ENCODE measurements at regions not wholly inside any gene's neighbourhood (a gene's known extent, or its start where the extent isn't known, plus 50 kb on each side); places are given as distances from the start of the nearest gene placed in this dataset.

DNA sequence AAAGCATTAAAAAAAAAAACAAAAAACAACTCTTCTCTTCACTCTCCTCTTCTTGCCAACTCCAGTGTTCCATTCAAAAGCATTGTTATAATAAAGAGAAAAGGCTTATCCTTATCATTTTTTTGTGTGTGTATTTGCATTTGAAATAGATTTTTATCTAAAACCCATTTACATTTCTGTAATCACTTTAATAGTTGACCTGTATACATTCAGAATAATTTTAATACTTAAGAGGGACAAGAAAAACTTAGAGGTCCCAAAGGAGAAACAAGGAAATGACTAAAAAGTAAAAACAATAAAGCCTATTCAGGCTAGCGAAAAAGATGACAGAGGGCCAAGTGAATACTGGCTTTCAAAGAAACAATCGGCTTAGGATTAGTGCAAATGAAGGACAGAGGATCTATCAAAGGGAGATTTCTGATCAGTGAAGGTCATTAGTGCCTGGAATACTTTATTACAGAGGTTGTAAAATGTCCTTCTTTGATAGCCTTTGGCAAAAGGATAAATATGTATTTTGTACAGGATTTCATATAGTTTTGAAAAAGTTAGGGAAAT lies 808.3 kb downstream of the RPA4 start:
- DNase-seq (ENCODE audit: insufficient read length, low spot score) (no peak), FAIRE-seq (peak; percentile 88)

DNA sequence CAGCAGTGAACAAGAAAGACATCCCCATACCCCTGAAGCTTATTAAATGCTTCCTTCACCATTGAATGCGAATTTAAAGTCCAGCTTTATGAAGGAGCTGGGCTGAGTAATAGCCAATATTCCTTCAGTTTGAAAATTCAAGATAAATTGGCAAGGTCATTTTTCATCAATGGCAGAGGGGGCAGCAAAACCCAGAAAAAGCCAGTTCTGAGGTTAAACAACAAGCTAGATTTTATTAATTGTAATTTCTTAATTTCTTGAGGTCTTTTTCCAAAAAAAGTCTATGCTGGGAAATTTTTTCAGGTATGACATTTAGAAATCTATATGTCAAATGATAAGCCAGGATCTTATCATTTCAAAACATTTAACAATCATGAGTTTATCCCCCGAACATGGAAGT lies 808.9 kb downstream of the RPA4 start:
- FAIRE-seq (no peak), DNase-seq (ENCODE audit: insufficient read length, low spot score) (no peak)
- TF ChIP-seq, protein P1, sequence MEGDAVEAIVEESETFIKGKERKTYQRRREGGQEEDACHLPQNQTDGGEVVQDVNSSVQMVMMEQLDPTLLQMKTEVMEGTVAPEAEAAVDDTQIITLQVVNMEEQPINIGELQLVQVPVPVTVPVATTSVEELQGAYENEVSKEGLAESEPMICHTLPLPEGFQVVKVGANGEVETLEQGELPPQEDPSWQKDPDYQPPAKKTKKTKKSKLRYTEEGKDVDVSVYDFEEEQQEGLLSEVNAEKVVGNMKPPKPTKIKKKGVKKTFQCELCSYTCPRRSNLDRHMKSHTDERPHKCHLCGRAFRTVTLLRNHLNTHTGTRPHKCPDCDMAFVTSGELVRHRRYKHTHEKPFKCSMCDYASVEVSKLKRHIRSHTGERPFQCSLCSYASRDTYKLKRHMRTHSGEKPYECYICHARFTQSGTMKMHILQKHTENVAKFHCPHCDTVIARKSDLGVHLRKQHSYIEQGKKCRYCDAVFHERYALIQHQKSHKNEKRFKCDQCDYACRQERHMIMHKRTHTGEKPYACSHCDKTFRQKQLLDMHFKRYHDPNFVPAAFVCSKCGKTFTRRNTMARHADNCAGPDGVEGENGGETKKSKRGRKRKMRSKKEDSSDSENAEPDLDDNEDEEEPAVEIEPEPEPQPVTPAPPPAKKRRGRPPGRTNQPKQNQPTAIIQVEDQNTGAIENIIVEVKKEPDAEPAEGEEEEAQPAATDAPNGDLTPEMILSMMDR (IDR thresholded peaks at IDR 0.05; ENCODE audit: insufficient read depth, missing control alignments): no peak

More for the DNA sequence above, 808.3 kb downstream of the RPA4 start:
- TF ChIP-seq, protein P1 (IDR thresholded peaks at IDR 0.05; ENCODE audit: insufficient read depth, missing control alignments): no peak

DNA sequence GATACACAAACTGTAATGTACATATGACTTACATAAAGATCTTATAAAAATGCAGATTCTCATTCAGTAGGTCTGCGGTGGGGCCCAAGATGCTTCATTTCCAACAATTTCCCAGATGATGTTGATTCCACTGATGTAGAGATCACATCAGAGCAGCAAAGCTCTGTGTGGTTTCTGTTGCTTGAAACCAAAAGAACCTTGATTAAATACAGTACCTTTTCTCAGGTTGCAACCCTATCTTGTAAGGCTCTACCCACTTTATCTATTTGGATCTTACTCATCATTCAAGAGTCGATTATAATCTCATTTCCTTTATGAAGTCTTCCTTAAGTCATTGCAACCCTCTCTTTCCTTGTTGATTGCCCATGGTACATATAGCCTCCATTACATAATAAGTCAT lies 816.8 kb downstream of the RPA4 start:
- no peak for FAIRE-seq
- TF ChIP-seq, protein P1 (IDR thresholded peaks at IDR 0.05; ENCODE audit: insufficient read depth, missing control alignments): no peak
- DNase-seq (ENCODE audit: insufficient read length, low spot score): no peak

DNA sequence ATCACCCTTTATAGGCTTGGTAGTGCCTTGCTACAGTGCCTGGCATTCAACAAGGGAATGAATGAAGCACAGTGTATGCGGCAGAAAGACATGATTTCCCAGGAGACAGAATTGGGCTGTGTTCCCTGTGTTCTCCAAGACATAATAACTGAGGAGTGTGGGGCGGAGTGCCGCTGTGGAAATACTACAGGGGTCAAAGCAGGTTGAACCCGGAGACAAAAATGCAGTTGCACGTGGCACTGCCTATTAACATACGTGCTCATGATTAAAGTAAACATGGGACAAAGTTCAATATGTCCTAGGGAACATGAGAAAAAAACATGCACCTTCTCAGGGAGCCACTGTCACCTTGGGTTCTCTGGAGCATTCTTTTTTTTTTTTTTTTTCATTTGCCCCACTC lies 820.8 kb downstream of the RPA4 start:
- FAIRE-seq (no peak), DNase-seq (ENCODE audit: insufficient read length, low spot score) (no peak)
- TF ChIP-seq, protein P1 (IDR thresholded peaks at IDR 0.05; ENCODE audit: insufficient read depth, missing control alignments): no peak

DNA sequence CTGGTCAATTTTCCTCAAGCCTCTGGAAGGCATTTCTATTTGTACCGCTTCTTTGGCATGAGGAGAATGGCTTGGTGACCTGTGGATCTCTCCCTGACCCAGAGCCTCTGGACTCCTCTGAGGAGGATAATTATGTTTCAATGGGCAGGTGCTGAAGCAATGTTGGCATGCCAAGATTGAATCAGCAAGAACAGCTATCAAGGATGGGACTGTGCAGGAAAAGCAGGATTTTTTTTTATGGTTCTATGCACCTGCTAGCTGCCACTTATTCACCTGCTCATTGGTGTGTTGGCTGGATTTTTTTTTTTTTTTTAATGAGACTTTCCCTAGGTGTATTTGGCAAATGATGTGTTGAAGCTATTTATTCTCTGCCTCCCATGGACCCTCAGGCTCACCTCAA lies 821.2 kb downstream of the RPA4 start:
- TF ChIP-seq, protein P1 (IDR thresholded peaks at IDR 0.05; ENCODE audit: insufficient read depth, missing control alignments): no peak
- no peak for FAIRE-seq
- DNase-seq (ENCODE audit: insufficient read length, low spot score): no peak

DNA sequence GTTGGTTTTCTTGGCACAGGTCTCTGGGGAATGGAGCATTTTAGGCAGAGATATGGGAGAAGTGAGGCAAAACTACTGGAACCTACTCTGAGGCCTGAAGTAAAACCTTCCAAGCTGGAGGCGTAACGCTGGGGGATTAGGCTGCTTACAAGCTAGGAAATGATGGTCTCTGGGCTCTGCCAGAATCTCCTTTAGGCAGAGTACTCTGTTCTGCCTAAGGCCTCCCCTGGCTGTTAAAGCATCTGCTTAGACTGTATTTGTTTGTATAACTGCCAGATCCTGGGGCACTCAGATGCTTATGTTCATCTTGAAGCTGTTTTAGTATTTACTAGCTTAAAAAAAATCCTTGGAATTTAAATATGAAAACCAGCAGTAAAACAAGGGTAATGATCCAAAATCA lies 822.2 kb downstream of the RPA4 start:
- peak; percentile 29 for FAIRE-seq
- TF ChIP-seq, protein P1 (IDR thresholded peaks at IDR 0.05; ENCODE audit: insufficient read depth, missing control alignments): no peak
- DNase-seq (ENCODE audit: insufficient read length, low spot score): no peak

DNA sequence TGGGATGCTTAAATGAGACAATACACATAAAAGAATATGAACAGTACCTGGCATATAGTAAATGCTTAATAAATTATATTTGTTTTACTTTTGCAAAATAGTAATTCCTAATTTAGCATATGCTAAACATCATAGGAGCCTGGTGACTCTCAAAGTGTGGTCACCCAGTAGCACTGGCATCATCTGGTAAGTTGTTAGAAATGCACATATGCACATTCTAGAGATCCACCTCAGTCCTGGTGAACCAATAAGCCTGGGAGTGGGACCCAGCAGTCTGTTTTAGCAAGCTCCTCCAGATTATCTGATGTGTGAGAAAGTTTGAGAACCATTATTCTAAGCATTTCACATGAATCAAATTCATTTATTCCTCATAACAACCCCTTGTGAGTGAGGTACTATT lies 830.4 kb downstream of the RPA4 start:
- TF ChIP-seq, protein P1 (IDR thresholded peaks at IDR 0.05; ENCODE audit: insufficient read depth, missing control alignments): no peak
- no peak for DNase-seq (ENCODE audit: insufficient read length, low spot score)
- FAIRE-seq: no peak
